Liver (tissue), 3 donors: ENCODE measurements at regions not wholly inside any gene's neighbourhood (a gene's known extent, or its start where the extent isn't known, plus 50 kb on each side); places are given as distances from the start of the nearest gene placed in this dataset.

Source experiments
- GABPA ChIP-seq, 2 donors: IDR thresholded peaks in 1 of 2; conservative IDR thresholded peaks in 1 of 2; 2 replicates each; pipeline ENCODE4 v1.6.1; 2016; ENCODE audit warnings: antibody characterized with exemption in 2 of 2, mild to moderate bottlenecking in 1 of 2, moderate library complexity in 1 of 2
- JUND ChIP-seq, 2 donors: IDR thresholded peaks; 2 replicates each; pipeline ENCODE4 v1.6.1; 2016; ENCODE audit warnings: antibody characterized with exemption in 2 of 2
- SP1 ChIP-seq: IDR thresholded peaks from 2 replicates; pipeline ENCODE4 v1.6.1; 2018; ENCODE audit warnings: antibody characterized with exemption, mild to moderate bottlenecking
- TAF1 ChIP-seq: conservative IDR thresholded peaks from 2 replicates; pipeline ENCODE4 v1.6.1; 2016; ENCODE audit warnings: antibody characterized with exemption, mild to moderate bottlenecking
- YY1 ChIP-seq: IDR thresholded peaks from 2 replicates; pipeline ENCODE4 v1.6.1; 2016; ENCODE audit warnings: antibody characterized with exemption, mild to moderate bottlenecking
- TF ChIP-seq, protein P1 (sequence below): fragments of 150-350 bp; IDR thresholded peaks from 2 replicates; pipeline ENCODE4 v1.5.1; 2017; ENCODE audit warnings: improper control_type of control experiment, low read depth, low read length; ENCODE audit not compliant: missing input control
- TF ChIP-seq, protein P2 (sequence below): IDR thresholded peaks from 2 replicates; pipeline ENCODE4 v1.6.1; 2016; ENCODE audit warnings: antibody characterized with exemption, mild to moderate bottlenecking
- TF ChIP-seq, protein P3 (sequence below): IDR thresholded peaks from 2 replicates; pipeline ENCODE4 v1.6.1; 2016; ENCODE audit warnings: antibody characterized with exemption
- TF ChIP-seq, protein P4 (sequence below): IDR thresholded peaks from 2 replicates; pipeline ENCODE4 v1.6.1; 2016; ENCODE audit warnings: antibody characterized with exemption
- donor health status: healthy.
- donor health status: healthy.

DNA sequence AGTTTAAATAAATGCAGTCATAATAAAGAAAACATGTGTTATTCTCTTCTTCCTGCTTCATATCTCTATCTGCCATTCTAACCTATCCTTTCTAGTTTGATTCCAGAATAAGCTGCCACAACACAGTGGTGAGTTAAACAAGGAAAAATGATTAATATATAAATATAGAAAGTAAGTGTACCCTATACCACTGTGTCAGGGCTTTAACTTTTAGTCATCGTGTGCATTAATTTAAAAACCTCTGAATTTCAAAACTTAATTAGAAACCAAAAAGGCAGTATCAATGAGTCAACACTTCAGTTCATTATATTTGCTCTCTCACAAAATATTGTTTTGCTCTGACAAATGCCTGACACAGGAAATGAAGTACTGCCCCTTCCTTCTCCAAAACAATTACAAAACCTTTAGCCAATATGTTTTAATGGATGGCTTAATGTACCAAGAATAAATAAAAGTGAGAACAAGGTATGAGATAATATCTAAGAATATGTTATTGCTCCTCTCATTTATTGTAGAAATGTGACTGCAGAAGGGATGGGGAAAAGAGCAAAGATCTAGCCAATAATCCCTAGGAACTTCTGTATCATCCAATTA is 634.8 kb downstream of the KCNT2 start:
- TF ChIP-seq GABPA (IDR thresholded peaks at IDR 0.05 in 1 of 2, conservative IDR thresholded peaks at IDR 0.05 in 1 of 2) (no peak), JUND (IDR thresholded peaks at IDR 0.05) (no peak), SP1 (no peak), YY1 (no peak), TAF1 (no peak)
- TF ChIP-seq, protein P1, sequence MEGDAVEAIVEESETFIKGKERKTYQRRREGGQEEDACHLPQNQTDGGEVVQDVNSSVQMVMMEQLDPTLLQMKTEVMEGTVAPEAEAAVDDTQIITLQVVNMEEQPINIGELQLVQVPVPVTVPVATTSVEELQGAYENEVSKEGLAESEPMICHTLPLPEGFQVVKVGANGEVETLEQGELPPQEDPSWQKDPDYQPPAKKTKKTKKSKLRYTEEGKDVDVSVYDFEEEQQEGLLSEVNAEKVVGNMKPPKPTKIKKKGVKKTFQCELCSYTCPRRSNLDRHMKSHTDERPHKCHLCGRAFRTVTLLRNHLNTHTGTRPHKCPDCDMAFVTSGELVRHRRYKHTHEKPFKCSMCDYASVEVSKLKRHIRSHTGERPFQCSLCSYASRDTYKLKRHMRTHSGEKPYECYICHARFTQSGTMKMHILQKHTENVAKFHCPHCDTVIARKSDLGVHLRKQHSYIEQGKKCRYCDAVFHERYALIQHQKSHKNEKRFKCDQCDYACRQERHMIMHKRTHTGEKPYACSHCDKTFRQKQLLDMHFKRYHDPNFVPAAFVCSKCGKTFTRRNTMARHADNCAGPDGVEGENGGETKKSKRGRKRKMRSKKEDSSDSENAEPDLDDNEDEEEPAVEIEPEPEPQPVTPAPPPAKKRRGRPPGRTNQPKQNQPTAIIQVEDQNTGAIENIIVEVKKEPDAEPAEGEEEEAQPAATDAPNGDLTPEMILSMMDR, result no peak
- TF ChIP-seq, protein P2, sequence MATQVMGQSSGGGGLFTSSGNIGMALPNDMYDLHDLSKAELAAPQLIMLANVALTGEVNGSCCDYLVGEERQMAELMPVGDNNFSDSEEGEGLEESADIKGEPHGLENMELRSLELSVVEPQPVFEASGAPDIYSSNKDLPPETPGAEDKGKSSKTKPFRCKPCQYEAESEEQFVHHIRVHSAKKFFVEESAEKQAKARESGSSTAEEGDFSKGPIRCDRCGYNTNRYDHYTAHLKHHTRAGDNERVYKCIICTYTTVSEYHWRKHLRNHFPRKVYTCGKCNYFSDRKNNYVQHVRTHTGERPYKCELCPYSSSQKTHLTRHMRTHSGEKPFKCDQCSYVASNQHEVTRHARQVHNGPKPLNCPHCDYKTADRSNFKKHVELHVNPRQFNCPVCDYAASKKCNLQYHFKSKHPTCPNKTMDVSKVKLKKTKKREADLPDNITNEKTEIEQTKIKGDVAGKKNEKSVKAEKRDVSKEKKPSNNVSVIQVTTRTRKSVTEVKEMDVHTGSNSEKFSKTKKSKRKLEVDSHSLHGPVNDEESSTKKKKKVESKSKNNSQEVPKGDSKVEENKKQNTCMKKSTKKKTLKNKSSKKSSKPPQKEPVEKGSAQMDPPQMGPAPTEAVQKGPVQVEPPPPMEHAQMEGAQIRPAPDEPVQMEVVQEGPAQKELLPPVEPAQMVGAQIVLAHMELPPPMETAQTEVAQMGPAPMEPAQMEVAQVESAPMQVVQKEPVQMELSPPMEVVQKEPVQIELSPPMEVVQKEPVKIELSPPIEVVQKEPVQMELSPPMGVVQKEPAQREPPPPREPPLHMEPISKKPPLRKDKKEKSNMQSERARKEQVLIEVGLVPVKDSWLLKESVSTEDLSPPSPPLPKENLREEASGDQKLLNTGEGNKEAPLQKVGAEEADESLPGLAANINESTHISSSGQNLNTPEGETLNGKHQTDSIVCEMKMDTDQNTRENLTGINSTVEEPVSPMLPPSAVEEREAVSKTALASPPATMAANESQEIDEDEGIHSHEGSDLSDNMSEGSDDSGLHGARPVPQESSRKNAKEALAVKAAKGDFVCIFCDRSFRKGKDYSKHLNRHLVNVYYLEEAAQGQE, result no peak
- TF ChIP-seq, protein P3, sequence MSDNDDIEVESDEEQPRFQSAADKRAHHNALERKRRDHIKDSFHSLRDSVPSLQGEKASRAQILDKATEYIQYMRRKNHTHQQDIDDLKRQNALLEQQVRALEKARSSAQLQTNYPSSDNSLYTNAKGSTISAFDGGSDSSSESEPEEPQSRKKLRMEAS, result no peak
- TF ChIP-seq, protein P4, sequence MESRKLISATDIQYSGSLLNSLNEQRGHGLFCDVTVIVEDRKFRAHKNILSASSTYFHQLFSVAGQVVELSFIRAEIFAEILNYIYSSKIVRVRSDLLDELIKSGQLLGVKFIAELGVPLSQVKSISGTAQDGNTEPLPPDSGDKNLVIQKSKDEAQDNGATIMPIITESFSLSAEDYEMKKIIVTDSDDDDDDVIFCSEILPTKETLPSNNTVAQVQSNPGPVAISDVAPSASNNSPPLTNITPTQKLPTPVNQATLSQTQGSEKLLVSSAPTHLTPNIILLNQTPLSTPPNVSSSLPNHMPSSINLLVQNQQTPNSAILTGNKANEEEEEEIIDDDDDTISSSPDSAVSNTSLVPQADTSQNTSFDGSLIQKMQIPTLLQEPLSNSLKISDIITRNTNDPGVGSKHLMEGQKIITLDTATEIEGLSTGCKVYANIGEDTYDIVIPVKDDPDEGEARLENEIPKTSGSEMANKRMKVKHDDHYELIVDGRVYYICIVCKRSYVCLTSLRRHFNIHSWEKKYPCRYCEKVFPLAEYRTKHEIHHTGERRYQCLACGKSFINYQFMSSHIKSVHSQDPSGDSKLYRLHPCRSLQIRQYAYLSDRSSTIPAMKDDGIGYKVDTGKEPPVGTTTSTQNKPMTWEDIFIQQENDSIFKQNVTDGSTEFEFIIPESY, result no peak
